ENCODE measurements at regions not wholly inside any gene's neighbourhood (a gene's known extent, or its start where the extent isn't known, plus 50 kb on each side); places are given as distances from the start of the nearest gene placed in this dataset.

GRCh38 chr7:50869108-50869725 is 86.5 kb upstream of the GRB10 start:
- Histone ChIP-seq H3K56ac (ENCODE audit: low read length) (no peak overlapping the region), H2BK5ac (ENCODE audit: low read length) (no peak overlapping the region), H2BK120ac (ENCODE audit: low read depth, low read length) (no peak overlapping the region), H3K4me2 (ENCODE audit: low read length) (no peak overlapping the region), H3K23ac (ENCODE audit: low read length) (no peak overlapping the region), H3K79me2 (ENCODE audit: control insufficient read depth, insufficient read depth, low read length) (no peaks in the 10 kb centered on the region), H3K18ac (ENCODE audit: low read length) (no peak overlapping the region), H4K8ac (ENCODE audit: low read depth, low read length) (no peak overlapping the region), H3K27ac (ENCODE audit: low read depth, low read length) (no peak overlapping the region), H3K4me1 (ENCODE audit: control insufficient read depth, low read depth, low read length) (no peaks in the 10 kb centered on the region), H3K4ac (ENCODE audit: low read depth, low read length) (no peak overlapping the region), H2BK15ac (replicated peaks; ENCODE audit: low read depth) (no peak overlapping the region), H3K4me3 (ENCODE audit: low read length) (no peak overlapping the region), H3K27me3 (ENCODE audit: insufficient read depth, low read length, poor library complexity) (no peaks in the 10 kb centered on the region), H4K5ac (ENCODE audit: low read length) (no peak overlapping the region), H3K79me1 (ENCODE audit: low read length) (no peaks in the 10 kb centered on the region), H3K36me3 (ENCODE audit: control insufficient read depth, insufficient read depth, low read length) (no peaks in the 10 kb centered on the region), H2AK5ac (ENCODE audit: low read length) (no peak overlapping the region), H3K9ac (ENCODE audit: low read length) (no peak overlapping the region)
- WGBS (ENCODE audit: extremely low coverage, insufficient coverage, low lambda C conversion rate), result no CpG with 5 or more reads among the region's 5 CpGs
- no peak for DNase-seq

GRCh38 chr7:50868426-50869100 is 85.9 kb upstream of the GRB10 start:
- Histone ChIP-seq H3K4ac (ENCODE audit: low read depth, low read length) (no peak overlapping the region), H2BK5ac (ENCODE audit: low read length) (no peak overlapping the region), H2BK15ac (replicated peaks; ENCODE audit: low read depth) (no peak overlapping the region), H3K79me1 (ENCODE audit: low read length) (no peaks in the 10 kb centered on the region), H3K79me2 (ENCODE audit: control insufficient read depth, insufficient read depth, low read length) (no peaks in the 10 kb centered on the region), H4K5ac (ENCODE audit: low read length) (no peak overlapping the region), H3K56ac (ENCODE audit: low read length) (no peak overlapping the region), H3K18ac (ENCODE audit: low read length) (no peak overlapping the region), H3K27me3 (ENCODE audit: insufficient read depth, low read length, poor library complexity) (no peaks in the 10 kb centered on the region), H3K4me3 (ENCODE audit: low read length) (no peak overlapping the region), H2AK5ac (ENCODE audit: low read length) (no peak overlapping the region), H3K27ac (ENCODE audit: low read depth, low read length) (no peak overlapping the region), H3K36me3 (ENCODE audit: control insufficient read depth, insufficient read depth, low read length) (no peaks in the 10 kb centered on the region), H3K4me1 (ENCODE audit: control insufficient read depth, low read depth, low read length) (no peaks in the 10 kb centered on the region), H3K9ac (ENCODE audit: low read length) (no peak overlapping the region), H4K8ac (ENCODE audit: low read depth, low read length) (no peak overlapping the region), H3K23ac (ENCODE audit: low read length) (no peak overlapping the region), H2BK120ac (ENCODE audit: low read depth, low read length) (no peak overlapping the region), H3K4me2 (ENCODE audit: low read length) (no peak overlapping the region)
- no peak for DNase-seq
- WGBS (ENCODE audit: extremely low coverage, insufficient coverage, low lambda C conversion rate), result no CpG with 5 or more reads among the region's 3 CpGs

GRCh38 chr7:50867034-50867356 is 84.3 kb upstream of the GRB10 start:
- H3K4me1 ChIP-seq (ENCODE audit: control insufficient read depth, low read depth, low read length), result no peaks in the 10 kb centered on the region
- no peaks in the 10 kb centered on the region for H3K79me1 ChIP-seq (ENCODE audit: low read length)
- H2BK15ac ChIP-seq (replicated peaks; ENCODE audit: low read depth), result no peak overlapping the region
- H4K8ac ChIP-seq (ENCODE audit: low read depth, low read length), result no peak overlapping the region
- H3K4ac ChIP-seq (ENCODE audit: low read depth, low read length), result no peak overlapping the region
- no peak overlapping the region for H3K4me2 ChIP-seq (ENCODE audit: low read length)
- no peak overlapping the region for H3K56ac ChIP-seq (ENCODE audit: low read length)
- no peak overlapping the region for H3K27ac ChIP-seq (ENCODE audit: low read depth, low read length)
- no peak overlapping the region for H2BK120ac ChIP-seq (ENCODE audit: low read depth, low read length)
- H3K4me3 ChIP-seq (ENCODE audit: low read length), result no peak overlapping the region
- no peaks in the 10 kb centered on the region for H3K79me2 ChIP-seq (ENCODE audit: control insufficient read depth, insufficient read depth, low read length)
- no peaks in the 10 kb centered on the region for H3K36me3 ChIP-seq (ENCODE audit: control insufficient read depth, insufficient read depth, low read length)
- H2AK5ac ChIP-seq (ENCODE audit: low read length), result no peak overlapping the region
- no peak overlapping the region for H4K5ac ChIP-seq (ENCODE audit: low read length)
- no peak overlapping the region for H3K23ac ChIP-seq (ENCODE audit: low read length)
- WGBS (ENCODE audit: extremely low coverage, insufficient coverage, low lambda C conversion rate), result no CpG with 5 or more reads among the region's 4 CpGs
- H3K27me3 ChIP-seq (ENCODE audit: insufficient read depth, low read length, poor library complexity), result no peaks in the 10 kb centered on the region
- no peak overlapping the region for H3K18ac ChIP-seq (ENCODE audit: low read length)
- no peak for DNase-seq
- H2BK5ac ChIP-seq (ENCODE audit: low read length), result no peak overlapping the region
- H3K9ac ChIP-seq (ENCODE audit: low read length), result no peak overlapping the region

GRCh38 chr7:50866343-50867033 is 83.8 kb upstream of the GRB10 start:
- no peak overlapping the region for H3K4ac ChIP-seq (ENCODE audit: low read depth, low read length)
- no peak overlapping the region for H3K27ac ChIP-seq (ENCODE audit: low read depth, low read length)
- no peaks in the 10 kb centered on the region for H3K79me2 ChIP-seq (ENCODE audit: control insufficient read depth, insufficient read depth, low read length)
- H4K5ac ChIP-seq (ENCODE audit: low read length), result no peak overlapping the region
- no peak overlapping the region for H3K4me2 ChIP-seq (ENCODE audit: low read length)
- no peaks in the 10 kb centered on the region for H3K36me3 ChIP-seq (ENCODE audit: control insufficient read depth, insufficient read depth, low read length)
- no peak overlapping the region for H3K56ac ChIP-seq (ENCODE audit: low read length)
- no peak overlapping the region for H3K4me3 ChIP-seq (ENCODE audit: low read length)
- no peak overlapping the region for H2BK120ac ChIP-seq (ENCODE audit: low read depth, low read length)
- no peaks in the 10 kb centered on the region for H3K27me3 ChIP-seq (ENCODE audit: insufficient read depth, low read length, poor library complexity)
- H3K9ac ChIP-seq (ENCODE audit: low read length), result no peak overlapping the region
- H3K18ac ChIP-seq (ENCODE audit: low read length), result no peak overlapping the region
- H2BK15ac ChIP-seq (replicated peaks; ENCODE audit: low read depth), result no peak overlapping the region
- H2BK5ac ChIP-seq (ENCODE audit: low read length), result no peak overlapping the region
- H3K79me1 ChIP-seq (ENCODE audit: low read length), result no peaks in the 10 kb centered on the region
- no peak overlapping the region for H3K23ac ChIP-seq (ENCODE audit: low read length)
- H3K4me1 ChIP-seq (ENCODE audit: control insufficient read depth, low read depth, low read length), result no peaks in the 10 kb centered on the region
- no CpG with 5 or more reads among the region's 11 CpGs for WGBS (ENCODE audit: extremely low coverage, insufficient coverage, low lambda C conversion rate)
- no peak for DNase-seq
- no peak overlapping the region for H4K8ac ChIP-seq (ENCODE audit: low read depth, low read length)
- no peak overlapping the region for H2AK5ac ChIP-seq (ENCODE audit: low read length)

- Histone ChIP-seq H3K27me3 (ENCODE audit: insufficient read depth, low read length, poor library complexity) (no peaks in the 10 kb centered on the region), H3K4me1 (ENCODE audit: control insufficient read depth, low read depth, low read length) (no peaks in the 10 kb centered on the region), H3K9ac (ENCODE audit: low read length) (no peak overlapping the region), H3K4ac (ENCODE audit: low read depth, low read length) (no peak overlapping the region), H3K36me3 (ENCODE audit: control insufficient read depth, insufficient read depth, low read length) (no peaks in the 10 kb centered on the region), H3K56ac (ENCODE audit: low read length) (no peak overlapping the region), H3K79me1 (ENCODE audit: low read length) (no peaks in the 10 kb centered on the region), H2BK120ac (ENCODE audit: low read depth, low read length) (no peak overlapping the region), H4K8ac (ENCODE audit: low read depth, low read length) (no peak overlapping the region), H2AK5ac (ENCODE audit: low read length) (no peak overlapping the region), H3K23ac (ENCODE audit: low read length) (no peak overlapping the region), H3K4me2 (ENCODE audit: low read length) (no peak overlapping the region), H4K5ac (ENCODE audit: low read length) (no peak overlapping the region), H2BK15ac (replicated peaks; ENCODE audit: low read depth) (no peak overlapping the region), H3K79me2 (ENCODE audit: control insufficient read depth, insufficient read depth, low read length) (no peaks in the 10 kb centered on the region), H3K27ac (ENCODE audit: low read depth, low read length) (no peak overlapping the region), H3K4me3 (ENCODE audit: low read length) (no peak overlapping the region), H3K18ac (ENCODE audit: low read length) (no peak overlapping the region), H2BK5ac (ENCODE audit: low read length) (no peak overlapping the region)
- no peak for DNase-seq
- WGBS (ENCODE audit: extremely low coverage, insufficient coverage, low lambda C conversion rate), result no CpG with 5 or more reads among the region's 5 CpGs
These were observed 82.8 kb upstream of the GRB10 start for GRCh38 chr7:50865450-50865849.
